Activated CD4-positive, alpha-beta memory T cell treated with anti-CD3 and anti-CD28 coated beads, Interleukin-2, amount 10 ng/mL, durations not matched to agents 7 days and 5 days (primary cell): ENCODE measurements at regions not wholly inside any gene's neighbourhood (a gene's known extent, or its start where the extent isn't known, plus 50 kb on each side); places are given as distances from the start of the nearest gene placed in this dataset.

Experiments
- CTCF ChIA-PET: fragments of 350-600 bp; sonication (Branson Sonifier 250); formaldehyde crosslinking; loops from one replicate; lab custom pipeline; 2021; ENCODE audit warnings: antibody characterized with exemption, inconsistent platforms; lab: Charles Lee
- POLR2A ChIA-PET: fragments of 350-600 bp; sonication (Branson Sonifier 250); formaldehyde crosslinking; loops from one replicate; lab custom pipeline; 2021; ENCODE audit warnings: antibody characterized with exemption; lab: Charles Lee
- DNase-seq: peaks from one replicate; pipeline ENCODE4 v3.0.0-alpha.2; 2020
- H3K27ac Mint-ChIP-seq: one replicate; pipeline ENCODE4 v1.8.0; 2021; ENCODE audit warnings: mild to moderate bottlenecking, mixed read lengths
- H3K27me3 Mint-ChIP-seq: one replicate; pipeline ENCODE4 v1.8.0; 2021; ENCODE audit warnings: mixed read lengths
- H3K36me3 Mint-ChIP-seq: one replicate; pipeline ENCODE4 v1.8.0; 2021; ENCODE audit warnings: low read depth, mixed read lengths
- H3K4me1 Mint-ChIP-seq: one replicate; pipeline ENCODE4 v1.8.0; 2021; ENCODE audit warnings: mixed read lengths
- H3K4me3 Mint-ChIP-seq: one replicate; pipeline ENCODE4 v1.8.0; 2021; ENCODE audit warnings: mild to moderate bottlenecking, mixed read lengths
- H3K9me3 Mint-ChIP-seq: one replicate; pipeline ENCODE4 v1.8.0; 2021; ENCODE audit warnings: mixed read lengths

- H3K27ac Mint-ChIP-seq, result no peak overlapping the region
- H3K4me1 Mint-ChIP-seq, result no peaks in the 10 kb centered on the region
- H3K4me3 Mint-ChIP-seq, result no peak overlapping the region
- POLR2A ChIA-PET, result no interaction called here
- no peaks in the 10 kb centered on the region for H3K36me3 Mint-ChIP-seq
- no peaks in the 10 kb centered on the region for H3K27me3 Mint-ChIP-seq
- no peak for DNase-seq
- peaks cover 10% of the 10 kb centered on the region for H3K9me3 Mint-ChIP-seq
- CTCF ChIA-PET, result no interaction called here
These were observed 567.2 kb downstream of the FSCB start for GRCh38 chr14:43939836-43940235.

- Mint-ChIP-seq H3K9me3 (peaks cover 10% of the 10 kb centered on the region), H3K27ac (no peak overlapping the region), H3K36me3 (no peaks in the 10 kb centered on the region), H3K4me1 (no peaks in the 10 kb centered on the region), H3K4me3 (no peak overlapping the region), H3K27me3 (no peaks in the 10 kb centered on the region)
- DNase-seq, result no peak
- CTCF ChIA-PET, result no interaction called here
- POLR2A ChIA-PET, result no interaction called here
These were observed 568.3 kb downstream of the FSCB start for GRCh38 chr14:43938588-43939281.

GRCh38 chr14:43937001-43937400 is 570.1 kb downstream of the FSCB start:
- ChIA-PET POLR2A (no interaction called here), CTCF (no interaction called here)
- Mint-ChIP-seq H3K9me3 (peaks cover 10% of the 10 kb centered on the region), H3K4me1 (no peaks in the 10 kb centered on the region), H3K27ac (no peak overlapping the region), H3K36me3 (no peaks in the 10 kb centered on the region), H3K4me3 (no peak overlapping the region), H3K27me3 (no peaks in the 10 kb centered on the region)
- no peak for DNase-seq

- no peaks in the 10 kb centered on the region for H3K4me1 Mint-ChIP-seq
- CTCF ChIA-PET, result no interaction called here
- peaks cover 8% of the 10 kb centered on the region for H3K9me3 Mint-ChIP-seq
- no peaks in the 10 kb centered on the region for H3K27me3 Mint-ChIP-seq
- no peak for DNase-seq
- H3K36me3 Mint-ChIP-seq, result no peaks in the 10 kb centered on the region
- H3K4me3 Mint-ChIP-seq, result no peak overlapping the region
- no peak overlapping the region for H3K27ac Mint-ChIP-seq
- POLR2A ChIA-PET, result no interaction called here
These were observed 573.0 kb downstream of the FSCB start for GRCh38 chr14:43934102-43934501.

- Mint-ChIP-seq H3K36me3 (no peaks in the 10 kb centered on the region), H3K4me1 (no peaks in the 10 kb centered on the region), H3K4me3 (no peak overlapping the region), H3K9me3 (peaks cover 5% of the 10 kb centered on the region), H3K27me3 (no peaks in the 10 kb centered on the region), H3K27ac (no peak overlapping the region)
- POLR2A ChIA-PET, result no interaction called here
- DNase-seq, result no peak
- CTCF ChIA-PET, result no interaction called here
These were observed 592.9 kb downstream of the FSCB start for GRCh38 chr14:43914041-43914693.

GRCh38 chr14:43903209-43903608 is 603.9 kb downstream of the FSCB start:
- H3K9me3 Mint-ChIP-seq, result peaks cover 2% of the 10 kb centered on the region
- no peak overlapping the region for H3K27ac Mint-ChIP-seq
- CTCF ChIA-PET, result no interaction called here
- H3K4me3 Mint-ChIP-seq, result no peak overlapping the region
- POLR2A ChIA-PET, result no interaction called here
- DNase-seq, result no peak
- no peaks in the 10 kb centered on the region for H3K27me3 Mint-ChIP-seq
- no peaks in the 10 kb centered on the region for H3K4me1 Mint-ChIP-seq
- H3K36me3 Mint-ChIP-seq, result no peaks in the 10 kb centered on the region

GRCh38 chr14:43901911-43902673 is 605.0 kb downstream of the FSCB start:
- H3K36me3 Mint-ChIP-seq, result no peaks in the 10 kb centered on the region
- H3K27me3 Mint-ChIP-seq, result no peaks in the 10 kb centered on the region
- H3K27ac Mint-ChIP-seq, result no peak overlapping the region
- no peak overlapping the region for H3K4me3 Mint-ChIP-seq
- POLR2A ChIA-PET, result no interaction called here
- CTCF ChIA-PET, result no interaction called here
- peaks cover 2% of the 10 kb centered on the region for H3K9me3 Mint-ChIP-seq
- no peak for DNase-seq
- no peaks in the 10 kb centered on the region for H3K4me1 Mint-ChIP-seq

- no peak overlapping the region for H3K4me3 Mint-ChIP-seq
- CTCF ChIA-PET, result no interaction called here
- no peaks in the 10 kb centered on the region for H3K9me3 Mint-ChIP-seq
- H3K27ac Mint-ChIP-seq, result no peak overlapping the region
- H3K36me3 Mint-ChIP-seq, result no peaks in the 10 kb centered on the region
- no peaks in the 10 kb centered on the region for H3K27me3 Mint-ChIP-seq
- POLR2A ChIA-PET, result no interaction called here
- DNase-seq, result no peak
- H3K4me1 Mint-ChIP-seq, result no peaks in the 10 kb centered on the region
These were observed 606.9 kb downstream of the FSCB start for GRCh38 chr14:43900173-43900655.

- Mint-ChIP-seq H3K36me3 (no peaks in the 10 kb centered on the region), H3K9me3 (no peaks in the 10 kb centered on the region), H3K4me1 (no peaks in the 10 kb centered on the region), H3K27ac (no peak overlapping the region), H3K4me3 (no peak overlapping the region), H3K27me3 (no peaks in the 10 kb centered on the region)
- ChIA-PET CTCF (no interaction called here), POLR2A (no interaction called here)
- DNase-seq, result no peak
These were observed 608.4 kb downstream of the FSCB start for GRCh38 chr14:43898687-43899086.

- Mint-ChIP-seq H3K4me1 (no peaks in the 10 kb centered on the region), H3K36me3 (no peaks in the 10 kb centered on the region), H3K27me3 (no peaks in the 10 kb centered on the region), H3K9me3 (no peaks in the 10 kb centered on the region), H3K27ac (no peak overlapping the region), H3K4me3 (no peak overlapping the region)
- DNase-seq, result no peak
- ChIA-PET POLR2A (no interaction called here), CTCF (no interaction called here)
These were observed 611.0 kb downstream of the FSCB start for GRCh38 chr14:43896044-43896443.

GRCh38 chr14:43894534-43894933 is 612.5 kb downstream of the FSCB start:
- POLR2A ChIA-PET, result no interaction called here
- Mint-ChIP-seq H3K4me1 (no peaks in the 10 kb centered on the region), H3K9me3 (no peaks in the 10 kb centered on the region), H3K27me3 (no peaks in the 10 kb centered on the region), H3K36me3 (no peaks in the 10 kb centered on the region), H3K27ac (no peak overlapping the region), H3K4me3 (no peak overlapping the region)
- CTCF ChIA-PET, result interaction anchor here (1.3 kb wide), 1 partner anchor 10 kb away, joined by 3 read pairs; no protein-coding TSS in a partner anchor
- DNase-seq, result no peak

GRCh38 chr14:43887523-43887922 is 619.6 kb downstream of the FSCB start:
- H3K27ac Mint-ChIP-seq, result no peak overlapping the region
- H3K36me3 Mint-ChIP-seq, result no peaks in the 10 kb centered on the region
- DNase-seq, result no peak
- no peaks in the 10 kb centered on the region for H3K4me1 Mint-ChIP-seq
- no peaks in the 10 kb centered on the region for H3K9me3 Mint-ChIP-seq
- no peak overlapping the region for H3K4me3 Mint-ChIP-seq
- POLR2A ChIA-PET, result no interaction called here
- no peaks in the 10 kb centered on the region for H3K27me3 Mint-ChIP-seq
- CTCF ChIA-PET, result no interaction called here

- no peak for DNase-seq
- no peaks in the 10 kb centered on the region for H3K36me3 Mint-ChIP-seq
- POLR2A ChIA-PET, result no interaction called here
- no peak overlapping the region for H3K4me3 Mint-ChIP-seq
- no peaks in the 10 kb centered on the region for H3K27me3 Mint-ChIP-seq
- peaks cover 3% of the 10 kb centered on the region for H3K9me3 Mint-ChIP-seq
- H3K27ac Mint-ChIP-seq, result no peak overlapping the region
- H3K4me1 Mint-ChIP-seq, result no peaks in the 10 kb centered on the region
- CTCF ChIA-PET, result no interaction called here
These were observed 629.6 kb downstream of the FSCB start for GRCh38 chr14:43877351-43877960.
